NOMO-1 treated with DMSO at 0.1 percent for 48 hours (cell line): ENCODE measurements at regions not wholly inside any gene's neighbourhood (a gene's known extent, or its start where the extent isn't known, plus 50 kb on each side); places are given as distances from the start of the nearest gene placed in this dataset.
A peak's percentile ranks its signal among the peaks of the same experiment; 100 is the strongest.

Source experiments
- DNase-seq: peaks from one replicate; lab custom pipeline; 2025; ENCODE audit not compliant: unreplicated experiment; lab: John Stamatoyannopoulos, UW

- no peak for DNase-seq
These were observed 68.6 kb upstream of the CCN6 start for GRCh38 chr6:111985202-111985731.

DNA sequence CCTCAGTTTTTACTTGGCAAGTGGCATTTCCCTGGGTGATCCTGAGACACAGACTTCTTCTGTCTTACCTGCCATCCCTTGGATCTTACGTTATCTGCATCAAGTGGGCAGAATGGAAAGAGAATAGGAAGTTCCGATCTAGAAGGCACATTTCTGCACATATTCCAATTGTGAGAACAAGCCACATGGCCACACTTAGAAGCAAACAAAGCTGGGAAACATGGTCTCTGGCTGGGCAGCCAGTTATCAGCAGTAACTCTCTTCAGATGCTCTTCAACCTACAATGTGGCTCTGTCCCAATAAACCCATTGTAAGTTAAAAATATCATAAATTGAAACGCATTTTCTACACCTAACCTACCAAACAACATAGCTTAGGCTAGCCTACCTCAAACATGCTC, 67.3 kb upstream of the CCN6 start:
- no peak for DNase-seq

DNA sequence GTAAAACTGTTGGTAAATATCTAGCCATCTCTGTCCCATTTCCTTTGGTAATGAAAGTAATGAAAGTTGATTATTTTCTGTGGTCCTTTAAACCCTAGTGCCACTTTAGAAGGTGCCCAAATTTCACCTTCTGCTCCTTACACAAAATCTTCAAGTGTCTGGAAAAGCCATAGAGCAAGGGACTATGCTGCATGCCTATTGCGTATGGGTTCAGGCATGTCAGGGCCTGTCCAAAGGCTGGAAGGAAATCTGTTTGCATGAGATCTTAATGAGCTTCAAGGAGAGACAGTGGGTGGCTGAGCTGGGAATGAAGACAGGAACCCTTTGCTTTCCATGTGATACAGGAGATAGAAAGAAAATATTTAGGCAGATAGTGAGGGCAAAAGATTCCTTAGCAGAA, 66.6 kb upstream of the CCN6 start:
- DNase-seq = no peak

- no peak for DNase-seq
These were observed 65.0 kb upstream of the CCN6 start for GRCh38 chr6:111988926-111989325.

DNA sequence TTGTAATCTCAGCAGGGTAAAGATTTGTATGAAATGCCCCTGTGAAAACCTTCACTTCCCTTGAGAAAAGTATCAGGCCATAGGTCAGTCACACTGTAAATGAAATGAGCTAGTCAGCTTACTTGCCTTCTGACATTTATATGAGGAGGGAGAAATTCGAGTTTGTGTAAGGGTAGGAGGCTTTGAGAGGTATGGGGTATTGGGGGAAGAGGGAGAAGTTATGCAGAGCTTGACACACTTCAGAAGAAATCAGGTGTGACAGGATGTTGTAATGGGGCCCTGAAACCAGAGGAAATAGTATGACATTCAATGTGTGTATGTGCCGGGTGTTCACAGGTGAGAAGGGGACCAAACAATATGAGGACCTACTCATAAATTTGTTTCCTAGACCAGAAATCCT, 64.2 kb upstream of the CCN6 start:
- DNase-seq = no peak

DNA sequence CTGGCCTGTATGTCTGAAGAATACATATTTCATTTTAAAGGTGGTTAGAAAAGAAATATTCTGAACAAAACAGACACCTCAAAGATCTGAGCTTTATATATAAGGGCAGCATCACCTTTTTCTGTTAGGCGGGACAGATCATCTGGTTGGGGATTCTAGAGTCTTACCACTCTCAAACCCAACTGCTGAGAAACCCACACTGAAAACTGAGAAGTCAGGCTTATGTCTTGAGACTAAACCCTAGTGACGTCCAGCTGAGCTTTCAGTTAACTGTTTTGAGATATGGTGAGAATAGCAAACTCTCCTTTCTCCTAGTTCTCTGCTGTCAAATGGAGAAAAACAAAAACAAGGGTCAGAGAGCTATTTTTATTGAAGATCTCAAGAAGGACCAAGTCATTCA, 63.7 kb upstream of the CCN6 start:
- no peak for DNase-seq

DNA sequence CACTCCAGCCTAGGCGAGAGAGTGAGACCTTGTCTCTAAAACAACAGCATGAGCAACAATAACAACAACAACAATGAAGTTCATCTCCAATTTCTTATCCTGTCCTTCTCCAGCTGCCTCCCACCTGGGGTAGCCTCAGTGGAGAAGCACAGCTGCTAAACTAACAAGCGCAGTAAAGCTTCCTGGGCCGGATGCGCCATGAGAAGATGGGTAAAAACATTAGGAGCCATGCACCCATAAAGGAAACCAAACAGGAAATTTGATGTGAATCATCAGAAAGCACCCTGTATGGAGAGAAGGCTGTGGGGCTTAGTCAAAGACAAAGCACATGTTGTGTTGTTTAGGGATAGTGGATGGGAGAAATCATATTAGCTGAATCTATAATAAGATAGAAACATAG, 61.1 kb upstream of the CCN6 start:
- no peak for DNase-seq

DNA sequence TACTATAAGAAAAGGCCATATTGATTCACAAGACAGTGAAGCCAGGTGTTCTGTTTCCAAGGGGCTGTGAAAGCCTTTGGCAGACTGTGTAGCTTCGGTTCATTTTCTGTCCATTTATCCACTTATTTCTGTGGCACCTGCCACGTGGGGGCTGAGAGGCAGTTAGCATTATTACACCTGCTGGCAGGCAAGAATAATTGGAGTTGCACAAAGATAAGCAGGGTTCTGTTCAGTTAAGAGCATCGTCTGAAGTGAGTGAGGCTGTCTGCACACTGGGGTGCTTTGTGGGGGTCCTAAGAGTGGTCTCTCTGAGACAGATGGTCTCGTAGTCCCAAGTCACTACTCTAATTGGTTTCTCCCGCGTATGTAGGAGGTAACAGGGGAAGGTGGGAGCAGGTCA, 60.6 kb upstream of the CCN6 start:
- DNase-seq = no peak

DNA sequence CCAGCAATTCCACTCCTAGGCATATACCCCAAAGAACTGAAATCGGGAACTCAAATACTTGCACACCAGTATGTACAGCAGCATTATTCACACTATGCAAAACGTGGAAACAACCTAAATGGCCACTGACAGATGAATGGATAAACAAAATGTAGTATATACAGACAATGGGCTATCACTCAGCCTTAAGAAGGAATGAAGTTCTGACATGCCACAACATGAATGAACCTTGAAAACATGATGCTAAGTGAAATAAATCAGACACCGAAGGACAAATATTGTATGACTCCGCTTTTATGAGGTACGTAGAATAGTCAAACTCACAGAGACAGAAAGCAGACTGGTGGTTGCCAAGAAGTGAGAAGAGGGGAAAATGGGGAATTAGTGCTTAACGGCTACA, 59.1 kb upstream of the CCN6 start:
- DNase-seq = no peak

DNA sequence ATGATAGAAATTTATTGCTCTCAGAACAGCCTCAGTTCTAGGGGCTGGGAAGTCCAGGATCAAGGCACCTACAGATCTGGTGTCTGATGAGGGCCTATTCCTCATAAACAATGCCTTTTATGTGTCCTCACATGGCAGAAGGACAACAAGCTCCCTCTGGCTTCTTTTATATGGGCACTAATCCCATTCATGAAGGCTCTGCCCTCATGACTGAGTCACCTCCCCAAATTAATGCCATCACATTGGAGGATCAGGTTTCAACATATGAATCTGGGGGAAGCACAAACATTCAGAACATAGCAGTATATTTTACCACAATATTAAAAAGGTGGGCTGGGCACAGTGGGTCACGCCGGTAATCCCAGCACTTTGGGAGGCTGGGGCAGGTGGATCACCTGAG, 58.5 kb upstream of the CCN6 start:
- no peak for DNase-seq

DNA sequence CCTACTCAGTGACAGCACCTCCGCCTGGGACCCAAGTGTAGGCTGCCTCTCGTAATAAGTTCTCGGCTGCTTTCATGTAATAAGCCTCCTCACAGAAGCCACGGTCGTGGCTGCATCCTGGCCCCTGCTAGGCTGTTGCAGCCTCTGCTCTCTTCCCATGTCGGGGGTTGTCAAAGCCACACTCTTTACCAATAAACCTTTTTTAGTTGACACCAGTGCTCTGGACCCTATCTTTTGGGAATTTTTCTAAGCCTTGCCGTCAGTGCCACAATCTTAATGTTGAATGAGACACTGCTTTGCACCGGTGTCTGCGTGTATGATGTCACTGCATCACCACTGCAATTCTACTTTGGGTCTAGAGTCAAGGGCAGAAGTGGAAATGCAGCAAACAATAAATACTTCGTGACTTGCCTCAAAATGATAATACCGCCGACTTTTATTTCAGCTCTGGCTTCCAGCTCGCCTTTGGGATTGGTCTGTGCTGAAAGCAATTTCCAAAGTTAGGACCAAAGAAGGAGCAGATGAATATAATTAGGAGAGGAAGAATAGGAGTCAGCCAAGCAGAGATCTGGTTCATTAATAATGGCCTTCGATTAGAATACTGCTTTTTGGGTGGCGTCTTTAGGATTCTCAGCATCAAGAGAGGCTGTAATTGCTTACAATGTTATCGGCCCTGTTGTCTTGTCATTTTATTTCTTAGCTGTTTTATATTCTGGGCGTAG, 57.6 kb upstream of the CCN6 start:
- no peak for DNase-seq

- peak; percentile 77 for DNase-seq
These were observed 56.6 kb upstream of the CCN6 start for GRCh38 chr6:111997078-111997852.

GRCh38 chr6:111997853-111998208, 56.1 kb upstream of the CCN6 start:
- no peak for DNase-seq

GRCh38 chr6:112002307-112002706, 51.6 kb upstream of the CCN6 start:
- DNase-seq = no peak
